ENCODE measurements at regions not wholly inside any gene's neighbourhood (a gene's known extent, or its start where the extent isn't known, plus 50 kb on each side); places are given as distances from the start of the nearest gene placed in this dataset.

GRCh38 chr4:103306870-103307375 lies 108.8 kb upstream of the CENPE start:
- Histone ChIP-seq H3K27ac (no peak overlapping the region), H3K4me3 (no peak overlapping the region), H3K4me1 (peaks cover 0 to 8% (median 0%) of the 10 kb centered on the region in 3 donors), H3K9me3 (no peaks in the 10 kb centered on the region), H3K27me3 (peaks cover 6% of the 10 kb centered on the region), H3K36me3 (no peaks in the 10 kb centered on the region)
- WGBS, 2 donors (ENCODE audit: low coverage in 1 of 2) = 60 to 80% methylated on average over 1 to 4 of the region's 9 CpGs
- TF ChIP-seq POLR2AphosphoS5 (IDR thresholded peaks at IDR 0.05) = no peak
- TF ChIP-seq CTCF (IDR thresholded peaks at IDR 0.05) = no peak
- TF ChIP-seq POLR2A (IDR thresholded peaks at IDR 0.05) = no peak
- TF ChIP-seq EP300 (IDR thresholded peaks at IDR 0.05) = no peak
- ATAC-seq = no peak

GRCh38 chr4:103305355-103305754 lies 107.2 kb upstream of the CENPE start:
- H3K4me3 ChIP-seq = no peak overlapping the region
- TF ChIP-seq POLR2A (IDR thresholded peaks at IDR 0.05) (no peak), CTCF (IDR thresholded peaks at IDR 0.05) (no peak), POLR2AphosphoS5 (IDR thresholded peaks at IDR 0.05) (no peak), EP300 (IDR thresholded peaks at IDR 0.05) (no peak)
- no peak overlapping the region for H3K27ac ChIP-seq
- no peak for ATAC-seq
- peaks cover 0 to 8% (median 0%) of the 10 kb centered on the region in 3 donors for H3K4me1 ChIP-seq
- no peaks in the 10 kb centered on the region for H3K9me3 ChIP-seq
- H3K27me3 ChIP-seq = peaks cover 6% of the 10 kb centered on the region
- WGBS, 2 donors (ENCODE audit: low coverage in 1 of 2) = no CpG with 5 or more reads among the region's 2 CpGs
- H3K36me3 ChIP-seq = no peaks in the 10 kb centered on the region

- ATAC-seq = no peak
- peaks cover 0 to 8% (median 0%) of the 10 kb centered on the region in 3 donors for H3K4me1 ChIP-seq
- TF ChIP-seq EP300 (IDR thresholded peaks at IDR 0.05) = no peak
- TF ChIP-seq CTCF (IDR thresholded peaks at IDR 0.05) = no peak
- no peak for TF ChIP-seq POLR2A (IDR thresholded peaks at IDR 0.05)
- TF ChIP-seq POLR2AphosphoS5 (IDR thresholded peaks at IDR 0.05) = no peak
- no peak overlapping the region for H3K27ac ChIP-seq
- no peaks in the 10 kb centered on the region for H3K9me3 ChIP-seq
- H3K27me3 ChIP-seq = peaks cover 6% of the 10 kb centered on the region
- no peaks in the 10 kb centered on the region for H3K36me3 ChIP-seq
- no peak overlapping the region for H3K4me3 ChIP-seq
Measured at GRCh38 chr4:103303011-103303410, 104.9 kb upstream of the CENPE start.

GRCh38 chr4:103292959-103293358 lies 94.8 kb upstream of the CENPE start:
- TF ChIP-seq POLR2A (IDR thresholded peaks at IDR 0.05) = no peak
- no peak for TF ChIP-seq POLR2AphosphoS5 (IDR thresholded peaks at IDR 0.05)
- Histone ChIP-seq H3K27me3 (no peaks in the 10 kb centered on the region), H3K4me1 (no peaks in the 10 kb centered on the region), H3K27ac (no peak overlapping the region), H3K4me3 (no peak overlapping the region), H3K9me3 (peaks cover 0 to 6% (median 0%) of the 10 kb centered on the region in 3 donors), H3K36me3 (no peaks in the 10 kb centered on the region)
- 47 to 55% methylated on average over 3 of the region's 3 CpGs for WGBS, 2 donors (ENCODE audit: low coverage in 1 of 2)
- no peak for ATAC-seq

GRCh38 chr4:103292373-103292772 lies 94.2 kb upstream of the CENPE start:
- ATAC-seq = no peak
- no peaks in the 10 kb centered on the region for H3K4me1 ChIP-seq
- H3K4me3 ChIP-seq = no peak overlapping the region
- peaks cover 0 to 3% (median 0%) of the 10 kb centered on the region in 3 donors for H3K9me3 ChIP-seq
- no peak for TF ChIP-seq POLR2AphosphoS5 (IDR thresholded peaks at IDR 0.05)
- no peak for TF ChIP-seq POLR2A (IDR thresholded peaks at IDR 0.05)
- TF ChIP-seq CTCF (IDR thresholded peaks at IDR 0.05) = no peak
- no peak for TF ChIP-seq EP300 (IDR thresholded peaks at IDR 0.05)
- no peaks in the 10 kb centered on the region for H3K27me3 ChIP-seq
- 48 to 88% methylated on average over 2 to 4 of the region's 4 CpGs for WGBS, 2 donors (ENCODE audit: low coverage in 1 of 2)
- no peak overlapping the region for H3K27ac ChIP-seq
- H3K36me3 ChIP-seq = no peaks in the 10 kb centered on the region

Data from gastroesophageal sphincter (tissue), 4 donors.